ENCODE measurements at regions not wholly inside any gene's neighbourhood (a gene's known extent, or its start where the extent isn't known, plus 50 kb on each side); places are given as distances from the start of the nearest gene placed in this dataset.

GRCh38 chr7:128177768-128178550, 63.1 kb upstream of the LEP start:
- DNase-seq, result no peak
- TF ChIP-seq CTCF (IDR thresholded peaks at IDR 0.05; ENCODE audit: low read depth, low read length, missing control alignments), result no peak
- in situ Hi-C loops (cut with HindIII; ENCODE audit: low pct_ligation_motif_present, low sequenced_read_pairs), result no loop called here
- H3K4me3 ChIP-seq (ENCODE audit: low read depth, low read length), result no peak overlapping the region
- peaks cover 30% of the 10 kb centered on the region for H3K27me3 ChIP-seq (replicated peaks)
- H3K36me3 ChIP-seq (replicated peaks), result no peaks in the 10 kb centered on the region
- H3K27ac ChIP-seq, result no peak overlapping the region

- Histone ChIP-seq H3K27me3 (replicated peaks) (peaks cover 30% of the 10 kb centered on the region), H3K4me3 (ENCODE audit: low read depth, low read length) (no peak overlapping the region), H3K36me3 (replicated peaks) (no peaks in the 10 kb centered on the region), H3K27ac (no peak overlapping the region)
- DNase-seq, result no peak
- in situ Hi-C loops (cut with HindIII; ENCODE audit: low pct_ligation_motif_present, low sequenced_read_pairs), result no loop called here
- TF ChIP-seq CTCF (IDR thresholded peaks at IDR 0.05; ENCODE audit: low read depth, low read length, missing control alignments), result no peak
Measured at GRCh38 chr7:128178611-128179010, 62.5 kb upstream of the LEP start.

GRCh38 chr7:128188396-128189230, 52.5 kb upstream of the LEP start:
- peaks cover 18% of the 10 kb centered on the region for H3K27me3 ChIP-seq (replicated peaks)
- DNase-seq, result no peak
- in situ Hi-C loops (cut with HindIII; ENCODE audit: low pct_ligation_motif_present, low sequenced_read_pairs), result no loop called here

GRCh38 chr7:128189231-128189930, 51.7 kb upstream of the LEP start:
- Histone ChIP-seq H3K27me3 (replicated peaks) (peaks cover 16% of the 10 kb centered on the region), H3K36me3 (replicated peaks) (no peaks in the 10 kb centered on the region), H3K4me3 (ENCODE audit: low read depth, low read length) (no peak overlapping the region), H3K27ac (no peak overlapping the region)
- TF ChIP-seq CTCF (IDR thresholded peaks at IDR 0.05; ENCODE audit: low read depth, low read length, missing control alignments), result no peak
- no peak for DNase-seq
- in situ Hi-C loops (cut with HindIII; ENCODE audit: low pct_ligation_motif_present, low sequenced_read_pairs), result no loop called here

More at GRCh38 chr7:128188396-128189230, 52.5 kb upstream of the LEP start:
- Histone ChIP-seq H3K27ac (no peak overlapping the region), H3K4me3 (ENCODE audit: low read depth, low read length) (no peak overlapping the region), H3K36me3 (replicated peaks) (no peaks in the 10 kb centered on the region)
- no peak for TF ChIP-seq CTCF (IDR thresholded peaks at IDR 0.05; ENCODE audit: low read depth, low read length, missing control alignments)

- in situ Hi-C loops (cut with HindIII; ENCODE audit: low pct_ligation_motif_present, low sequenced_read_pairs), result no loop called here
- no peaks in the 10 kb centered on the region for H3K36me3 ChIP-seq (replicated peaks)
- H3K4me3 ChIP-seq (ENCODE audit: low read depth, low read length), result no peak overlapping the region
- no peak for TF ChIP-seq CTCF (IDR thresholded peaks at IDR 0.05; ENCODE audit: low read depth, low read length, missing control alignments)
- H3K27ac ChIP-seq, result no peak overlapping the region
- peaks cover 16% of the 10 kb centered on the region for H3K27me3 ChIP-seq (replicated peaks)
- DNase-seq, result no peak
Measured at GRCh38 chr7:128190051-128190647, 50.9 kb upstream of the LEP start.
